ENCODE measurements at regions not wholly inside any gene's neighbourhood (a gene's known extent, or its start where the extent isn't known, plus 50 kb on each side); places are given as distances from the start of the nearest gene placed in this dataset.

- H3K4me1 ChIP-seq (ENCODE audit: control insufficient read depth, low read length) = no peaks in the 10 kb centered on the region
- no peaks in the 10 kb centered on the region for H3K9me3 ChIP-seq (ENCODE audit: control insufficient read depth, insufficient read depth, low read length)
- no peak overlapping the region for H3K4me3 ChIP-seq (ENCODE audit: low read length)
- H3K27ac ChIP-seq (ENCODE audit: low read depth, low read length) = no peak overlapping the region
- H3K27me3 ChIP-seq (ENCODE audit: control insufficient read depth, low read length) = no peaks in the 10 kb centered on the region
- H3K79me2 ChIP-seq (ENCODE audit: control insufficient read depth, low read length) = no peaks in the 10 kb centered on the region
- H4K20me1 ChIP-seq (ENCODE audit: control insufficient read depth, insufficient read depth, low read depth, low read length) = no peaks in the 10 kb centered on the region
- no peaks in the 10 kb centered on the region for H3F3A ChIP-seq (ENCODE audit: control insufficient read depth, insufficient read depth)
- TF ChIP-seq CTCF (IDR thresholded peaks at IDR 0.05; ENCODE audit: low read depth, low read length, poor library complexity, severe bottlenecking) (no peak), EZH2phosphoT487 (IDR thresholded peaks at IDR 0.05; ENCODE audit: borderline replicate concordance, low read length) (no peak)
- no peak overlapping the region for H3K4me2 ChIP-seq (ENCODE audit: low read length)
- no peaks in the 10 kb centered on the region for H3K36me3 ChIP-seq (ENCODE audit: control insufficient read depth, low read length)
- H3K9me2 ChIP-seq (replicated peaks; ENCODE audit: control insufficient read depth, low read length) = no peaks in the 10 kb centered on the region
Observed at GRCh38 chr14:86625637-86626036, 1095.7 kb downstream of the FLRT2 start.

- Histone ChIP-seq H3K79me2 (ENCODE audit: control insufficient read depth, low read length) (no peaks in the 10 kb centered on the region), H3K4me2 (ENCODE audit: low read length) (no peak overlapping the region), H3K36me3 (ENCODE audit: control insufficient read depth, low read length) (no peaks in the 10 kb centered on the region), H3K4me3 (ENCODE audit: low read length) (no peak overlapping the region), H3K27me3 (ENCODE audit: control insufficient read depth, low read length) (no peaks in the 10 kb centered on the region), H3F3A (ENCODE audit: control insufficient read depth, insufficient read depth) (no peaks in the 10 kb centered on the region), H4K20me1 (ENCODE audit: control insufficient read depth, insufficient read depth, low read depth, low read length) (no peaks in the 10 kb centered on the region), H3K9me2 (replicated peaks; ENCODE audit: control insufficient read depth, low read length) (no peaks in the 10 kb centered on the region), H3K27ac (ENCODE audit: low read depth, low read length) (no peak overlapping the region), H3K9me3 (ENCODE audit: control insufficient read depth, insufficient read depth, low read length) (no peaks in the 10 kb centered on the region), H3K4me1 (ENCODE audit: control insufficient read depth, low read length) (no peaks in the 10 kb centered on the region)
- TF ChIP-seq CTCF (IDR thresholded peaks at IDR 0.05; ENCODE audit: low read depth, low read length, poor library complexity, severe bottlenecking) (no peak), EZH2phosphoT487 (IDR thresholded peaks at IDR 0.05; ENCODE audit: borderline replicate concordance, low read length) (no peak)
Observed at GRCh38 chr14:86619726-86620125, 1089.8 kb downstream of the FLRT2 start.

- Histone ChIP-seq H3K9me3 (ENCODE audit: control insufficient read depth, insufficient read depth, low read length) (no peaks in the 10 kb centered on the region), H3K27me3 (ENCODE audit: control insufficient read depth, low read length) (no peaks in the 10 kb centered on the region), H3K4me1 (ENCODE audit: control insufficient read depth, low read length) (no peaks in the 10 kb centered on the region), H3K27ac (ENCODE audit: low read depth, low read length) (no peak overlapping the region), H3K4me3 (ENCODE audit: low read length) (no peak overlapping the region), H3K4me2 (ENCODE audit: low read length) (no peak overlapping the region), H3K79me2 (ENCODE audit: control insufficient read depth, low read length) (no peaks in the 10 kb centered on the region), H3F3A (ENCODE audit: control insufficient read depth, insufficient read depth) (no peaks in the 10 kb centered on the region), H4K20me1 (ENCODE audit: control insufficient read depth, insufficient read depth, low read depth, low read length) (no peaks in the 10 kb centered on the region), H3K9me2 (replicated peaks; ENCODE audit: control insufficient read depth, low read length) (no peaks in the 10 kb centered on the region), H3K36me3 (ENCODE audit: control insufficient read depth, low read length) (no peaks in the 10 kb centered on the region)
- TF ChIP-seq EZH2phosphoT487 (IDR thresholded peaks at IDR 0.05; ENCODE audit: borderline replicate concordance, low read length) (no peak), CTCF (IDR thresholded peaks at IDR 0.05; ENCODE audit: low read depth, low read length, poor library complexity, severe bottlenecking) (no peak)
Observed at GRCh38 chr14:86613786-86614185, 1083.8 kb downstream of the FLRT2 start.

- no peaks in the 10 kb centered on the region for H3K4me1 ChIP-seq (ENCODE audit: control insufficient read depth, low read length)
- no peak overlapping the region for H3K4me2 ChIP-seq (ENCODE audit: low read length)
- H3K27ac ChIP-seq (ENCODE audit: low read depth, low read length) = no peak overlapping the region
- no peak overlapping the region for H3K4me3 ChIP-seq (ENCODE audit: low read length)
- TF ChIP-seq EZH2phosphoT487 (IDR thresholded peaks at IDR 0.05; ENCODE audit: borderline replicate concordance, low read length) (no peak), CTCF (IDR thresholded peaks at IDR 0.05; ENCODE audit: low read depth, low read length, poor library complexity, severe bottlenecking) (no peak)
- no peaks in the 10 kb centered on the region for H3F3A ChIP-seq (ENCODE audit: control insufficient read depth, insufficient read depth)
- no peaks in the 10 kb centered on the region for H3K36me3 ChIP-seq (ENCODE audit: control insufficient read depth, low read length)
- no peaks in the 10 kb centered on the region for H3K79me2 ChIP-seq (ENCODE audit: control insufficient read depth, low read length)
- H3K9me3 ChIP-seq (ENCODE audit: control insufficient read depth, insufficient read depth, low read length) = no peaks in the 10 kb centered on the region
- no peaks in the 10 kb centered on the region for H4K20me1 ChIP-seq (ENCODE audit: control insufficient read depth, insufficient read depth, low read depth, low read length)
- no peaks in the 10 kb centered on the region for H3K27me3 ChIP-seq (ENCODE audit: control insufficient read depth, low read length)
- H3K9me2 ChIP-seq (replicated peaks; ENCODE audit: control insufficient read depth, low read length) = no peaks in the 10 kb centered on the region
Observed at GRCh38 chr14:86613126-86613525, 1083.2 kb downstream of the FLRT2 start.
